ENCODE measurements at regions not wholly inside any gene's neighbourhood (a gene's known extent, or its start where the extent isn't known, plus 50 kb on each side); places are given as distances from the start of the nearest gene placed in this dataset.
"Not testable (repeated sequence)": the region's sequence is repeated elsewhere in the genome, so short reads cannot be mapped to it uniquely, and the experiment has no call there.

DNA sequence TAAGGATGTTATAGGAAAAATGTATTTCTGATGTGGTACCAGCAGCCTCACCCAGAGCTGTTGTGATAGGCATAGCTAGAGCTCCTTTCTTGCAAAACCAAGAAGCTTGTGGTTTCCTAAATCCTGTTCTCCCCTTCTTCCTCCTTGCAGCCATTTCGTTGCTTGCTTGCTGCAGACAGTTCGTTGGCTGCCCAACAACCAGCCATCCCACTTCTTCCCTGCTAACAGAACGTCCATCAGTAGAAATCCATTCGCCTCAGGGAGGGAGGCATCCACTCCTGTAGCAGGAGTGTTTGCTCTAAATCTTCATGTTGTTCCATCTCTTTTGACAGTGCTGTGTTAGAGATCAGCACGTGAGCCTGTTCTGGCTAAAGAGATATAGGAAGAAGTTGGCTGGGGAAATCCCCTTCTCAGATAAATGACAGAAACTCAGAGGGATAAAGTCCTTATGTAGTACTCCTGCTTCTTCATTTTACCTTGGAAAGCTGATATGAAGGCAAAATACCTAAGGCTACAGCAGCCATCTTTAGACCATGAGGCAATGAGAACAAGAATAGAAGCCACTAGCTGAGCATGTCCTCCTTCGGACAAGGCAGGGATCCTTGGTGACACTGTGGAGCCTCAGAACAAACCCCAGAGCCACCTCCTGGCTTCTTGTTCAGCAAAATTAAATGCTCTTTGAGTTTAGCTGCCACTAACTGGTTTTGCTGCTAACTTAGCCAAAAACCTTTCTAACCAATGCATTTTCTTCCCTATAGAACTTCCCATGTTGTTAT, 68.4 kb upstream of the RELL1 start:
- Histone ChIP-seq H3K27me3 (ENCODE audit: insufficient read depth, low read length) (no peaks in the 10 kb centered on the region), H2AFZ (ENCODE audit: low read depth, low read length) (no peak overlapping the region), H3K36me3 (ENCODE audit: insufficient read depth, low read length) (no peaks in the 10 kb centered on the region), H3K9me3 (ENCODE audit: low read length) (no peaks in the 10 kb centered on the region), H3K4me3 (ENCODE audit: low read length) (no peak overlapping the region), H3K4me1 (ENCODE audit: insufficient read depth, low read length) (peaks cover 6% of the 10 kb centered on the region)

DNA sequence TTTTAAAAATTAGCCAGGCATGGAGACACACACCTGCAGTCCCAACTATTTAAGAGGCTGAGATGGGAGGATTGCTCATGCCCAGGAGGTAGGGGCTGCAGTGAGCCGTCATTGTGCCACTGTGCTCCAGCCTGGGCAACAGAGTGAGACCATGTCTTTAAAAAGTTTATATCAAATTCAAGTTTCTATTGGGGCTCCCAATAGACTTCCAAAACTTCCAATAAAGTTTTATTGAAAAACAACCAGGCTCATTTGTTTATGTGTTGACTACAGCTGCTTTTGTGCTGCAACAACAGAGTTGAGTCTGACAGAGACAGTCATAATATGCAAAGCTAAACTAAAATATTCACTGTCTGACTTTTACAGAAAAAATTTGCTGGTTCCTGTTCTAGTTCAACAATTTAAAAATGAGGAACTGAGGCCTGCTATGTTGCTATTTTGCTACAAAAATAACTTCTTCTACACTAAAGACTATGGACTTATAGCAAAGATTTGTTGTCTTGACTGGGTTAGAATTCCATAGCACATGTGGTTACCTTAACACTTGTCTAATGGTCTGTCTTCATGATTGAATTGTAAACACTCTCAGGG, 63.3 kb upstream of the RELL1 start:
- Histone ChIP-seq H3K9me3 (ENCODE audit: low read length) (no peaks in the 10 kb centered on the region), H2AFZ (ENCODE audit: low read depth, low read length) (no peak overlapping the region), H3K4me3 (ENCODE audit: low read length) (no peak overlapping the region), H3K36me3 (ENCODE audit: insufficient read depth, low read length) (no peaks in the 10 kb centered on the region), H3K27me3 (ENCODE audit: insufficient read depth, low read length) (no peaks in the 10 kb centered on the region), H3K4me1 (ENCODE audit: insufficient read depth, low read length) (peaks cover 6% of the 10 kb centered on the region)

DNA sequence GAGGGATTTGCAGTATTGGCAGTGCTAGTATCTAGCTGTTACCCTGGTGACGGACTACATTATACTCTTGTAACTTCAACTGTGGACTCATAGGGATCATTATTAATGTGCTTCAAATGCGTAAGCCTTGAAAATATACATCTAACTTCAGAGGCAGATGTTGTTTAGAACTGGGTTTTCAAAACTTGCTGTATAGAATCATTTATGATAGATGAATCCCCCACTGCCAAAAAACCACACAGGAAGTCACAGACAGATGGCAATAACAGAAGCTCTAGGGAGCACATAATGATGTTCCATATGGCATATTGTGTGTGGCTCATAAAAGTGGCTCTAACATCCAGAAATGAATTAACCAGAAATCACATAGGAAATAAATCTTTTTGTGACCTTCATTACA, 62.3 kb upstream of the RELL1 start:
- no peak overlapping the region for H3K4me3 ChIP-seq (ENCODE audit: low read length)
- no peaks in the 10 kb centered on the region for H3K9me3 ChIP-seq (ENCODE audit: low read length)
- H3K4me1 ChIP-seq (ENCODE audit: insufficient read depth, low read length), result peaks cover 6% of the 10 kb centered on the region
- H2AFZ ChIP-seq (ENCODE audit: low read depth, low read length), result no peak overlapping the region
- no peaks in the 10 kb centered on the region for H3K27me3 ChIP-seq (ENCODE audit: insufficient read depth, low read length)
- no peaks in the 10 kb centered on the region for H3K36me3 ChIP-seq (ENCODE audit: insufficient read depth, low read length)

GRCh38 chr4:37747772-37748330, 61.7 kb upstream of the RELL1 start:
- Histone ChIP-seq H3K4me3 (ENCODE audit: low read length) (no peak overlapping the region), H3K9me3 (ENCODE audit: low read length) (no peaks in the 10 kb centered on the region), H2AFZ (ENCODE audit: low read depth, low read length) (no peak overlapping the region), H3K4me1 (ENCODE audit: insufficient read depth, low read length) (peaks cover 5% of the 10 kb centered on the region), H3K36me3 (ENCODE audit: insufficient read depth, low read length) (no peaks in the 10 kb centered on the region), H3K27me3 (ENCODE audit: insufficient read depth, low read length) (no peaks in the 10 kb centered on the region)

GRCh38 chr4:37746852-37747251, 60.7 kb upstream of the RELL1 start:
- not testable (repeated sequence) for H3K4me1 ChIP-seq (ENCODE audit: insufficient read depth, low read length); H3K4me3 ChIP-seq (ENCODE audit: low read length); H3K9me3 ChIP-seq (ENCODE audit: low read length); H2AFZ ChIP-seq (ENCODE audit: low read depth, low read length); H3K36me3 ChIP-seq (ENCODE audit: insufficient read depth, low read length); H3K27me3 ChIP-seq (ENCODE audit: insufficient read depth, low read length)

- H3K27me3 ChIP-seq (ENCODE audit: insufficient read depth, low read length), result no peaks in the 10 kb centered on the region
- H2AFZ ChIP-seq (ENCODE audit: low read depth, low read length), result no peak overlapping the region
- H3K4me1 ChIP-seq (ENCODE audit: insufficient read depth, low read length), result no peaks in the 10 kb centered on the region
- no peaks in the 10 kb centered on the region for H3K36me3 ChIP-seq (ENCODE audit: insufficient read depth, low read length)
- H3K4me3 ChIP-seq (ENCODE audit: low read length), result no peak overlapping the region
- no peaks in the 10 kb centered on the region for H3K9me3 ChIP-seq (ENCODE audit: low read length)
Observed at GRCh38 chr4:37745946-37746345, 59.8 kb upstream of the RELL1 start.

DNA sequence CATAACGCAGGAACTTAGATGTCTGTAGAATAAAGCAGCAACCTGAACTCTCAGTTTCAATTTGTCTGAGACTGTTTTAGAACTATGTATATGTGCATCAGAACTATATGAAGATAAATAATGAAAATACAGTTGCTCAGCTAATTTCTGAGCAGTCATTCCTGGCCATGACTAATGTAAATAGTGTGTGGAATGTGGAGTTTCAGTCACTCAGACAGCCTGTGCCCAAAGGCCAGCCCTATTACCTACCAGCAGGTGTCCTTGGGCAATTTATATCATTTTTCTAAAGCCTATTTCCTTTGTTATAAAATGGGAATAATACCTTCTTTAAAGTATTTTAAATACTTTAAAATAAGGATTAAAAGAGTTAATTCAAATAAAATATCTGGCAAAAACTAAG, 56.0 kb upstream of the RELL1 start:
- H3K4me1 ChIP-seq (ENCODE audit: insufficient read depth, low read length), result no peaks in the 10 kb centered on the region
- no peaks in the 10 kb centered on the region for H3K36me3 ChIP-seq (ENCODE audit: insufficient read depth, low read length)
- H3K4me3 ChIP-seq (ENCODE audit: low read length), result no peak overlapping the region
- H2AFZ ChIP-seq (ENCODE audit: low read depth, low read length), result no peak overlapping the region
- no peaks in the 10 kb centered on the region for H3K27me3 ChIP-seq (ENCODE audit: insufficient read depth, low read length)
- H3K9me3 ChIP-seq (ENCODE audit: low read length), result no peaks in the 10 kb centered on the region

- Histone ChIP-seq H3K4me1 (ENCODE audit: insufficient read depth, low read length) (no peaks in the 10 kb centered on the region), H3K9me3 (ENCODE audit: low read length) (no peaks in the 10 kb centered on the region), H2AFZ (ENCODE audit: low read depth, low read length) (no peak overlapping the region), H3K36me3 (ENCODE audit: insufficient read depth, low read length) (no peaks in the 10 kb centered on the region), H3K4me3 (ENCODE audit: low read length) (no peak overlapping the region), H3K27me3 (ENCODE audit: insufficient read depth, low read length) (no peaks in the 10 kb centered on the region)
Observed at GRCh38 chr4:37741564-37741963, 55.4 kb upstream of the RELL1 start.

- Histone ChIP-seq H2AFZ (ENCODE audit: low read depth, low read length) (no peak overlapping the region), H3K4me1 (ENCODE audit: insufficient read depth, low read length) (no peaks in the 10 kb centered on the region), H3K27me3 (ENCODE audit: insufficient read depth, low read length) (no peaks in the 10 kb centered on the region), H3K4me3 (ENCODE audit: low read length) (no peak overlapping the region), H3K9me3 (ENCODE audit: low read length) (no peaks in the 10 kb centered on the region), H3K36me3 (ENCODE audit: insufficient read depth, low read length) (no peaks in the 10 kb centered on the region)
Observed at GRCh38 chr4:37740546-37740945, 54.4 kb upstream of the RELL1 start.

- H2AFZ ChIP-seq (ENCODE audit: low read depth, low read length), result no peak overlapping the region
- no peaks in the 10 kb centered on the region for H3K4me1 ChIP-seq (ENCODE audit: insufficient read depth, low read length)
- no peaks in the 10 kb centered on the region for H3K9me3 ChIP-seq (ENCODE audit: low read length)
- H3K4me3 ChIP-seq (ENCODE audit: low read length), result no peak overlapping the region
- no peaks in the 10 kb centered on the region for H3K36me3 ChIP-seq (ENCODE audit: insufficient read depth, low read length)
- H3K27me3 ChIP-seq (ENCODE audit: insufficient read depth, low read length), result peaks cover 3% of the 10 kb centered on the region
Observed at GRCh38 chr4:37737466-37737865, 51.3 kb upstream of the RELL1 start.

Measured in neuron (in vitro differentiated cells).